RWPE1 (cell line): ENCODE measurements at regions not wholly inside any gene's neighbourhood (a gene's known extent, or its start where the extent isn't known, plus 50 kb on each side); places are given as distances from the start of the nearest gene placed in this dataset.

Experiments
- CTCF ChIA-PET: fragments of 350-600 bp; sonication (Branson Sonifier 250); formaldehyde crosslinking; extraction: SDS; loops from one replicate; lab custom pipeline; 2021; lab: Yijun Ruan, JAX
- POLR2A ChIA-PET: fragments of 400-600 bp; formaldehyde crosslinking; extraction: SDS; loops from one replicate; lab custom pipeline; 2020; ENCODE audit warnings: antibody characterized with exemption; ENCODE audit not compliant: low non-redundant PET; lab: Yijun Ruan, JAX
- DNase-seq: peaks from one replicate; pipeline ENCODE4 v3.0.0; 2012; ENCODE audit warnings: low spot score
- H3K27ac ChIP-seq: fragments of 450-650 bp; 2 replicates; pipeline ENCODE4 v1.5.1; 2017
- TF ChIP-seq, protein P1 (sequence below): fragments of 450-650 bp; conservative IDR thresholded peaks from 2 replicates; pipeline ENCODE4 v1.5.1; 2017; ENCODE audit warnings: low read depth, mild to moderate bottlenecking

DNA sequence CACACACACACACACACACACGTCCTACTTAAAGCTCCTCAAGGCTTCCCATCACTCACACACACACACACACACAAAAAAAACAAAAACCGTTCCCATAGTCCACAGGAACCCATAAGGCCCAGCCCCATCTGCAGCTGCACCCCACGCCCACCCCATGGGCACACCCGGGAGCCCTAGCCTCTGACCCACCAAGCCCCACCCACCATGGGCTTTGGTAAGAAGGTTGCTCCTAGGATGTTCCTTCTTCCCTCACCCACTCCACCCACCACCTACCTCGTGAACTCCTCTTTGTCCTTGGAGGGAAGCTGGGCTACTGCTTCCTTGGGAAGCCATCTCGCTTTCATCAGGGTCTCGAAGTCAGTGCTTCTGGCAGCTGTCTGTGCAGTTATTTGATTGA lies 115.1 kb downstream of the TPRA1 start:
- TF ChIP-seq, protein P1, sequence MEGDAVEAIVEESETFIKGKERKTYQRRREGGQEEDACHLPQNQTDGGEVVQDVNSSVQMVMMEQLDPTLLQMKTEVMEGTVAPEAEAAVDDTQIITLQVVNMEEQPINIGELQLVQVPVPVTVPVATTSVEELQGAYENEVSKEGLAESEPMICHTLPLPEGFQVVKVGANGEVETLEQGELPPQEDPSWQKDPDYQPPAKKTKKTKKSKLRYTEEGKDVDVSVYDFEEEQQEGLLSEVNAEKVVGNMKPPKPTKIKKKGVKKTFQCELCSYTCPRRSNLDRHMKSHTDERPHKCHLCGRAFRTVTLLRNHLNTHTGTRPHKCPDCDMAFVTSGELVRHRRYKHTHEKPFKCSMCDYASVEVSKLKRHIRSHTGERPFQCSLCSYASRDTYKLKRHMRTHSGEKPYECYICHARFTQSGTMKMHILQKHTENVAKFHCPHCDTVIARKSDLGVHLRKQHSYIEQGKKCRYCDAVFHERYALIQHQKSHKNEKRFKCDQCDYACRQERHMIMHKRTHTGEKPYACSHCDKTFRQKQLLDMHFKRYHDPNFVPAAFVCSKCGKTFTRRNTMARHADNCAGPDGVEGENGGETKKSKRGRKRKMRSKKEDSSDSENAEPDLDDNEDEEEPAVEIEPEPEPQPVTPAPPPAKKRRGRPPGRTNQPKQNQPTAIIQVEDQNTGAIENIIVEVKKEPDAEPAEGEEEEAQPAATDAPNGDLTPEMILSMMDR, result no peak
- no peak overlapping the region for H3K27ac ChIP-seq
- ChIA-PET POLR2A (no interaction called here), CTCF (interaction anchor here (0.6 kb wide), 1 partner anchor 220 kb away, joined by 3 read pairs; no protein-coding TSS in a partner anchor)
- DNase-seq, result no peak

DNA sequence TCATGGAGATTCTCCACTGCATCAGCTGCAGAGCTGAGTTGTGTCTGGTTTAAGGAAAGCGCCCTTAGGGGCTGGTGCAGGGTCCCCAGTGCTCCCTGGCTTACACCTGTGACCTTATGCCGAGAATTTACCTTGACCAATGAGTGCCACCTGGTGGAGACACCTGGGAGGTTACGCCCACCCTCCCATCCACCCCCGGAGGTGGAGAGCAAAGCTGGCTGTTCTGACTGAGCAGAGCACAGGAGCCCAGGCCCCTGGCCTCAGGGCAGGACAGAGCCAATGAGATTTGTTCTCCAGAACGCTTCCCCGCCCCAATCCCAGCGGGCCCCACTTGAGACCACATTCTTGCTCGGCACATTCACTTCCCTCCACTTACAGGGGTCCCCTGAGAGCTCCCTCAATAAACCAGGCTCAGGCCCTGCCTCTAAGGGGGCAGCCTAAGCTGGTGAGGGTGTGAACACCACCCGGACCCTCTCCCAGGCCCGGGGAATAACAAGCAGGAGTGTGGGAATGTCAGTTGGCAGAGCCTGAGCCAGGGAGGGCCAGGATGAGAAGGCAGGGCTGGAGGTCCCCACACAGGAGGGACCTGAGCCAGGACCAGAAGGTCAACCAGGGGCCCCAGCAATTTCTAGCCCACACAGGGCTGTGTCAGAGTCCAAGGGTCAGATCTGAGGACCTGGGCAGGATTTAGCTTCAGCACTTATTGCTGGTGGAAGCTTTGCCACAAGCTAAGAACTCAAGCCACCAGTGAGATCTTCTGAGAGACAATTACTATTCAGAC lies 117.1 kb downstream of the TPRA1 start:
- TF ChIP-seq, protein P1, result no peak; the same call in 1 of the 2 replicates
- CTCF ChIA-PET, result interaction anchor here (0.6 to 0.8 kb wide), 5 partner anchors 16 to 965 kb away, joined by 3 to 5 read pairs (median 3); no protein-coding TSS in a partner anchor
- DNase-seq, result peak; percentile 41
- POLR2A ChIA-PET, result interaction anchor here (1.0 kb wide), 1 partner anchor 17 kb away, joined by 3 read pairs; no protein-coding TSS in a partner anchor
- H3K27ac ChIP-seq, result no peak overlapping the region

DNA sequence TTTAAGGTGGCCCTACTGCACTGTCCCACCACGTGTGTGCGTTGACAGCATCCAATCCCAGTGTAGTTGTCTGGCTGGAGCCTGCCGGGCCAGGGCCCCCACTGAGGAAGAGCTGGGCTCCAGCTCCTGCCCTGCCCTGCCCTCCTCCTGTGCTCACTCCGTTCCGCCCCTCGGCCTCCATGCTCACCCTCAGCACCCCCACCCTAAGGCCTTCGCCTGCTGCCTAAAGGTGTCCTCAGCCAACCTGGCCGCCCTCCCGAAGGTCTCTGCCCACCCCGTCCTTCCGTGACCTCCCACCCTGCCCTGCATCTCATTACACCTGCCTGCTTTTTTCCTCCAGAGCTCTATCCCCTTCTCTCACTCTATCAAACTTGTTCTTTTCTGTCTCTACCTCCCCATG lies 118.0 kb downstream of the TPRA1 start:
- ChIA-PET POLR2A (no interaction called here), CTCF (interaction anchor here (0.5 to 0.6 kb wide), 2 partner anchors 49 to 720 kb away, joined by 3 to 4 read pairs; no protein-coding TSS in a partner anchor)
- TF ChIP-seq, protein P1, result no peak
- DNase-seq, result no peak
- no peak overlapping the region for H3K27ac ChIP-seq

DNA sequence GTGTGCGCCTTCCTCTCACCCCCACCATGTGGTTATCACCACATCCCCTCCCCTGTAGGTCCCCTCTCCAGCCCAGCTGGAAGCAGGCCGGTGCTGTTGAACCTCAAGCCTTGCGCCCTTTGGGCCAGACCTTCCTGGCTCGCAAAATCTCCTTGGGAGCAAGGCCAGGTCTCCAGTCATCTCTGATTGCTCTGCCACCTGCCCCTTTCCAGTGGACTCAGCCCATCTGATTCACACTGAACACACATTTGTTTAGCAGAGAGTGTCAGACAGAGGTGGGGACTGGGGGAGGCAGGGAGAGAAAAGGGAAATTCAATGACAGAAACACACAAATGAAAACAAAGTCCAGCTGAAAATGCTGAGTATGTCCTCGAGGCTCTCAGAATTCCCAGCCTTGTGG lies 119.4 kb downstream of the TPRA1 start:
- H3K27ac ChIP-seq, result no peak overlapping the region
- POLR2A ChIA-PET, result no interaction called here
- no peak for DNase-seq
- CTCF ChIA-PET, result interaction anchor here (0.9 kb wide), 1 partner anchor 507 kb away, joined by 3 read pairs; no protein-coding TSS in a partner anchor
- TF ChIP-seq, protein P1, result no peak

DNA sequence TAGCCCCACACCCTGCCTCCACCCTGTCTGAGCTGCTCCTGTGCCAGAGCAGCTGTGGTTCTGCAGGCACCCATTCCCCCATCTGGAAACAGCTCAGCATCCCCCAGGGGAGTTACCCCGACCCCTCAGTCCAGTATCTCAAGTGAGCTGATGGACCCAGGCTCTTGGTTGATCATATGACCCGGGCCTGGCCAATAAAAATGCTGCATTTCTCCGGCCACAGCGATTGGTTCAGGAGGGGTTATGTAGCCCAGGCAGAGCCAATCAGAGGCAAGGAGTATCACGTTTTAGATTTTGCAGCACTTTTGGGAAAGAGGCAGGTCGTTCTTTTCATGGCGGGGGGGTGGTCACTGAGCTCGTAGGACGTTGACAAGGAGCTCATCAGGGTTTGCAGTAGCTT lies 120.8 kb downstream of the TPRA1 start:
- H3K27ac ChIP-seq, result no peak overlapping the region
- CTCF ChIA-PET, result interaction anchor here (0.6 kb wide), 1 partner anchor 790 kb away, joined by 4 read pairs; no protein-coding TSS in a partner anchor
- POLR2A ChIA-PET, result no interaction called here
- TF ChIP-seq, protein P1, result no peak
- no peak for DNase-seq

DNA sequence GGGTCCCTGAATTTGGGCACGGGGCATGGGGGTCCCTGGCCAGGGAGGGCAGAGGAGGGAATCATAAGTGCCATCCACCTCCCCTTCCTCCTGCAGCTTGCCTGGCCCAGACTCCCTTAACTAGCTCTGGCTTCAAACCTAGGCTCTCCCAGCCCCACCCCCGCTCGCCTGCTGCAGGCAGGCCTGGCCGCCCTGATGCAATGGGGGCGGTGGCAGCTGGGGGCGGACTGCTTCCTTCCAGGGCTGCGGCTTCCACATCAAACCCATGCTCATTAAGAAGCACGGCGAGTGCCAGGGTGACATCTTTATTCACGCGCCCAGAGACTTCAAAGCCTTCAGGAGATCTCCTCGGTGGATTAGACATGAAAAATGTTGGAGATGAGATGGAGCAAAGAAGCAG lies 123.1 kb downstream of the TPRA1 start:
- CTCF ChIA-PET, result no interaction called here
- TF ChIP-seq, protein P1, result no peak
- POLR2A ChIA-PET, result no interaction called here
- DNase-seq, result no peak
- H3K27ac ChIP-seq, result no peak overlapping the region
